ENCODE measurements at regions not wholly inside any gene's neighbourhood (a gene's known extent, or its start where the extent isn't known, plus 50 kb on each side); places are given as distances from the start of the nearest gene placed in this dataset. TPM values are rescaled to one million over a fixed set of nuclear protein-coding genes. Genes with fewer than 3 reads are reported as not detected.

GRCh38 chr11:87392665-87393064 is 354.9 kb downstream of the TMEM135 start:
- H3K27ac ChIP-seq: no peak overlapping the region
- H3K27me3 ChIP-seq: no peaks in the 10 kb centered on the region
- H3K4me3 ChIP-seq: no peak overlapping the region
- no peaks in the 10 kb centered on the region for H3K36me3 ChIP-seq (replicated peaks in 1 of 2; ENCODE audit: insufficient read depth in 1 of 2, low read depth in 2 of 2)
- intact Hi-C loops (cut with DNase I): no loop called here
- TF ChIP-seq POLR2A (IDR thresholded peaks at IDR 0.05) (no peak), CTCF (IDR thresholded peaks at IDR 0.05) (no peak)
- ATAC-seq: no peak
- H3K9me3 ChIP-seq: no peaks in the 10 kb centered on the region
- no peaks in the 10 kb centered on the region for H3K4me1 ChIP-seq
- DNase-seq: no peak

- Histone ChIP-seq H3K4me1 (no peaks in the 10 kb centered on the region), H3K4me3 (no peak overlapping the region), H3K27ac (no peak overlapping the region), H3K36me3 (replicated peaks in 1 of 2; ENCODE audit: insufficient read depth in 1 of 2, low read depth in 2 of 2) (no peaks in the 10 kb centered on the region), H3K9me3 (peaks cover 0 to 2% (median 0%) of the 10 kb centered on the region in 3 donors), H3K27me3 (no peaks in the 10 kb centered on the region)
- intact Hi-C loops (cut with DNase I): no loop called here
- DNase-seq (no peak), ATAC-seq (no peak)
- 51 to 58% methylated on average over 3 of the region's 3 CpGs for WGBS, 2 donors
- no peak for TF ChIP-seq POLR2A (IDR thresholded peaks at IDR 0.05)
These were observed 353.8 kb downstream of the TMEM135 start for GRCh38 chr11:87391496-87391895.

GRCh38 chr11:87384078-87384729 is 346.5 kb downstream of the TMEM135 start:
- no peak for TF ChIP-seq CTCF (IDR thresholded peaks at IDR 0.05)
- intact Hi-C loops (cut with DNase I): no loop called here
- Histone ChIP-seq H3K27me3 (no peaks in the 10 kb centered on the region), H3K4me3 (no peak overlapping the region), H3K27ac (no peak overlapping the region), H3K9me3 (peaks cover 0 to 5% (median 0%) of the 10 kb centered on the region in 3 donors), H3K36me3 (replicated peaks in 1 of 2; ENCODE audit: insufficient read depth in 1 of 2, low read depth in 2 of 2) (no peaks in the 10 kb centered on the region), H3K4me1 (no peaks in the 10 kb centered on the region)
- ATAC-seq (no peak), DNase-seq (no peak)
- WGBS, 2 donors: 65 to 67% methylated on average over 4 of the region's 4 CpGs

- TF ChIP-seq POLR2A (IDR thresholded peaks at IDR 0.05) (no peak), CTCF (IDR thresholded peaks at IDR 0.05) (no peak)
- Histone ChIP-seq H3K27me3 (no peaks in the 10 kb centered on the region), H3K36me3 (replicated peaks in 1 of 2; ENCODE audit: insufficient read depth in 1 of 2, low read depth in 2 of 2) (no peaks in the 10 kb centered on the region), H3K4me1 (no peaks in the 10 kb centered on the region), H3K9me3 (no peaks in the 10 kb centered on the region), H3K4me3 (no peak overlapping the region), H3K27ac (no peak overlapping the region)
- intact Hi-C loops (cut with DNase I): no loop called here
- DNase-seq (no peak), ATAC-seq (no peak)
- 78 to 81% methylated on average over 4 of the region's 4 CpGs for WGBS, 2 donors
These were observed 336.5 kb downstream of the TMEM135 start for GRCh38 chr11:87374038-87374807.

Small RNAs in the stretch of these regions (small RNA-seq; reads per million reads assigned to genes)
- gene AP000676.1 (not detected), gene RF00026 (not detected), gene RNU6-1135P (not detected)
